ENCODE measurements at regions not wholly inside any gene's neighbourhood (a gene's known extent, or its start where the extent isn't known, plus 50 kb on each side); places are given as distances from the start of the nearest gene placed in this dataset.

- TF ChIP-seq CTCF (IDR thresholded peaks at IDR 0.05) (no peak), POLR2A (IDR thresholded peaks at IDR 0.05) (no peak), POLR2AphosphoS5 (IDR thresholded peaks at IDR 0.05) (no peak)
These were observed 290.4 kb downstream of the AACS start for GRCh38 chr12:125355614-125356013.

Measured in prostate gland (tissue), 2 donors.